A172 (cell line): ENCODE measurements at regions not wholly inside any gene's neighbourhood (a gene's known extent, or its start where the extent isn't known, plus 50 kb on each side); places are given as distances from the start of the nearest gene placed in this dataset.

ENCODE experiments used
- DNase-seq: peaks from one replicate; pipeline ENCODE4 v3.0.0-alpha.2; 2015; ENCODE audit warnings: low spot score

GRCh38 chr20:40320517-40321011 lies 368.5 kb downstream of the MAFB start:
- no peak for DNase-seq

GRCh38 chr20:40319741-40320516 lies 369.1 kb downstream of the MAFB start:
- no peak for DNase-seq

- no peak for DNase-seq
These were observed 370.0 kb downstream of the MAFB start for GRCh38 chr20:40319056-40319455.

DNA sequence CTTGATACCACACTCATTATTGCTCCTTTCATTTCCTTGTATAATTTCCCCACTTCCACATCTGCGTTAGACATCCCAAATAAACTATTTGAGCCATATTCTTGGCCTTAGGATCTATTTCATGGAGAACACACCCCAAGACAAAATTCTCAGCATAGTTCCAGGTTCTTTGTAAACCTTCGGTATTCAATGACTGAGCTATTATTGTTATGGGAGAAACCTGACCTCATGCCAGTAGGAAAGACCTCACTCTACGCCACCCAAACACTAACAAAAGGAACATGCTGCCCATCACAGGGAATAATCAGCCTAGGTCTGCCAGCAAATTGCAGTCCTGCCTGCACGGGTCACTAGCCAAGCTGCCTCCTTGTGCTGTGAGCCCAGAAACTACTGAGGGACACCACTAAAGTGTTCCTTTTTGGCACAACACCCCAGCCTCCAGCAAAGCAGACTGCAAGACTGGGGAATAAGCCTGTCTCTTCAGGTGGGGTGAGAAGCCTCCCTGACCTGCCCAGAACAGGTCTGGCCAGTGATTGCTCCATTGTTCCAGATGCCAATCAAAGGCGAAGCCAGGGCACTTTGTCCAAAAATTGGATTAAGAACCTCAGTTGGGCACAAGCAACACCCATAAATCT lies 371.8 kb downstream of the MAFB start:
- DNase-seq, result no peak

GRCh38 chr20:40314278-40314677 lies 374.8 kb downstream of the MAFB start:
- DNase-seq, result no peak

- no peak for DNase-seq
These were observed 375.3 kb downstream of the MAFB start for GRCh38 chr20:40313730-40314129.

GRCh38 chr20:40309731-40310130 lies 379.3 kb downstream of the MAFB start:
- DNase-seq, result no peak

GRCh38 chr20:40307997-40308396 lies 381.0 kb downstream of the MAFB start:
- DNase-seq, result no peak

DNA sequence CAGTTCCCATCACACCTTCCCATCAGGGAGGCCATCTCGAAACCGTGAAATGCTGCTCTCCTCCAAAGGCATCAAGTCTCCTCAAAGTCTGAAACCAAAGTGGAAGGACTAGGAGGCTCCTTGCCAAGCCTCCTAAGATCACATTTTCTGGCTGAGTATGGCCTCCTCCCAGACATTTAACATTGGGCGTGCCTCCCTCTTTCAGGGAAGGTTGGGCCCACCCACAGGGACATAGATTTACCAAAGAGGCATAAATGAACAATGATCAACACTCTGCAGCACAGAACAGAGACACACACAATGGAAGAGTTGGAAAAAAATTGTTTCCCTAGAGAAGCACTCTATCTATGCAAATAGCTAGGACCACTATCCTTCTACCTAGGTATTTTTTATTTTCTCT lies 381.8 kb downstream of the MAFB start:
- DNase-seq, result no peak

GRCh38 chr20:40305303-40305702 lies 383.7 kb downstream of the MAFB start:
- no peak for DNase-seq

- no peak for DNase-seq
These were observed 384.9 kb downstream of the MAFB start for GRCh38 chr20:40304119-40304613.

- no peak for DNase-seq
These were observed 394.3 kb downstream of the MAFB start for GRCh38 chr20:40294747-40295146.

- no peak for DNase-seq
These were observed 394.9 kb downstream of the MAFB start for GRCh38 chr20:40294175-40294574.

GRCh38 chr20:40293740-40294139 lies 395.3 kb downstream of the MAFB start:
- no peak for DNase-seq

- no peak for DNase-seq
These were observed 397.4 kb downstream of the MAFB start for GRCh38 chr20:40291493-40292135.

GRCh38 chr20:40287683-40288082 lies 401.4 kb downstream of the MAFB start:
- no peak for DNase-seq

GRCh38 chr20:40286975-40287531 lies 402.0 kb downstream of the MAFB start:
- DNase-seq, result no peak

GRCh38 chr20:40284611-40285010 lies 404.4 kb downstream of the MAFB start:
- DNase-seq, result no peak

GRCh38 chr20:40283689-40284088 lies 405.3 kb downstream of the MAFB start:
- DNase-seq, result no peak

DNA sequence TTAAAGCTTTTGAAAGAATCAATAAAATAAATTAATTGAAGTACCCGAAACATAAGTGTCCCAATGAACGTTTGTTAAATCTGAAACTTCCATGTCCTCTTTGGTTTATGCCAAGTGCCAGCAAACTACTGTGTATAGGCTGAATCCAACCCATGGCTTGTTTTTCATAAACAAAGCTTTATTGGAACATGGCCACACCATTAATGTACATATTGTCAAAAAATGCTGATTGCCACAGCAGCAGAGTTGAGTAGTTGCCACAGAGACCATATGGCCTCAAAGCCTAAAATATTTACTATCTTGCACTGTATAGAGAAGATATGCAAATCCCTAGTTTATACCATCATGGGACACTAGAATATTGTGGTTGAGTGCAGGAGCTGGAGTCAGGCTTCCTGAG lies 406.1 kb downstream of the MAFB start:
- no peak for DNase-seq

DNA sequence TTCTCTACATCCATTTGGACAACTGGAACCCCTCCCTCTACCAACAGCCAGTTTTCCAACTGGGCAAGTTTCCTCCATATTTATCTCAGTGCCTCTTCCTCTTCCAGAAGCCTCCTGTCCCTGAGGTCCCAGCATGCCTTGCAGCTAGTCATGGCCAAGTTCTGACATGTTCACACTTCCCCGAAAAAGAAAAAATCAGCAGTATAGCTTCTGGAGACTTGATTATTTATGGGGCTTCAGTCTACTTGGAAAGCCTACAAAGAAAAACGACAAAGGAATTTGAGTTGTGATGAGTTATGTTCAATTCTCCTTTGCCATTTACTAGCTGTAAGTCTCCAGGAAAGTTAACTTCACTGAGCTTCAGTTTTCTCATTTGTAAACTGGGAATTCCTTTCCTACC lies 406.5 kb downstream of the MAFB start:
- no peak for DNase-seq

DNA sequence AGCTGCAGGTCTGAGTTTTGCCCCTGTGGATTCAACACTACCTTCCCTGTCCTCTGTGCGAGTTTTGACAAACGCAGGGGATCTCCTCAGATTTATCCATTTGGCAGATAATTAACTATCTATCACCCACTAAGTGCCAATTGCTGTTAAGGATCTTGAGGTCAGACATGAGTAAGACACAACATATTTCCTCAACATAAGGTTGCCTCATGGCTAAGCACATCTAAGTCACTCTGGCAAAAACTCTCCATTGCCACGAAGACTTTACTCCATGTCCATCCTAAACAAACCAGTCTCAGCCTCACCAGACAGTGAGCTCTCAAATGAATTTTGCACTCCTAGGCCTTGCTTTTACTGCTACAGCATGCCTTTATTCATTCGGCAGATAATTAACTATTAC lies 408.4 kb downstream of the MAFB start:
- DNase-seq, result no peak
